ENCODE measurements at regions not wholly inside any gene's neighbourhood (a gene's known extent, or its start where the extent isn't known, plus 50 kb on each side); places are given as distances from the start of the nearest gene placed in this dataset.

- DNase-seq: no peak
- Histone ChIP-seq H3K27me3 (ENCODE audit: insufficient read depth, low read depth, severe bottlenecking) (no peaks in the 10 kb centered on the region), H3K27ac (no peak overlapping the region), H3K4me3 (ENCODE audit: low read depth, low read length) (no peak overlapping the region), H3K9me3 (ENCODE audit: severe bottlenecking) (no peaks in the 10 kb centered on the region), H3K36me3 (no peaks in the 10 kb centered on the region)
- TF ChIP-seq, protein P1, sequence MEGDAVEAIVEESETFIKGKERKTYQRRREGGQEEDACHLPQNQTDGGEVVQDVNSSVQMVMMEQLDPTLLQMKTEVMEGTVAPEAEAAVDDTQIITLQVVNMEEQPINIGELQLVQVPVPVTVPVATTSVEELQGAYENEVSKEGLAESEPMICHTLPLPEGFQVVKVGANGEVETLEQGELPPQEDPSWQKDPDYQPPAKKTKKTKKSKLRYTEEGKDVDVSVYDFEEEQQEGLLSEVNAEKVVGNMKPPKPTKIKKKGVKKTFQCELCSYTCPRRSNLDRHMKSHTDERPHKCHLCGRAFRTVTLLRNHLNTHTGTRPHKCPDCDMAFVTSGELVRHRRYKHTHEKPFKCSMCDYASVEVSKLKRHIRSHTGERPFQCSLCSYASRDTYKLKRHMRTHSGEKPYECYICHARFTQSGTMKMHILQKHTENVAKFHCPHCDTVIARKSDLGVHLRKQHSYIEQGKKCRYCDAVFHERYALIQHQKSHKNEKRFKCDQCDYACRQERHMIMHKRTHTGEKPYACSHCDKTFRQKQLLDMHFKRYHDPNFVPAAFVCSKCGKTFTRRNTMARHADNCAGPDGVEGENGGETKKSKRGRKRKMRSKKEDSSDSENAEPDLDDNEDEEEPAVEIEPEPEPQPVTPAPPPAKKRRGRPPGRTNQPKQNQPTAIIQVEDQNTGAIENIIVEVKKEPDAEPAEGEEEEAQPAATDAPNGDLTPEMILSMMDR (IDR thresholded peaks at IDR 0.05; ENCODE audit: low read depth, low read length): no peak
Observed at GRCh38 chr14:100484531-100485267, 102.5 kb downstream of the BEGAIN start.

GRCh38 chr14:100486025-100486828, 101.0 kb downstream of the BEGAIN start:
- peak; percentile 33 for DNase-seq
- Histone ChIP-seq H3K27ac (no peak overlapping the region), H3K4me3 (ENCODE audit: low read depth, low read length) (no peak overlapping the region), H3K9me3 (ENCODE audit: severe bottlenecking) (no peaks in the 10 kb centered on the region), H3K27me3 (ENCODE audit: insufficient read depth, low read depth, severe bottlenecking) (no peaks in the 10 kb centered on the region), H3K36me3 (no peaks in the 10 kb centered on the region)
- TF ChIP-seq, protein P1 (IDR thresholded peaks at IDR 0.05; ENCODE audit: low read depth, low read length): no peak

All from WERI-Rb-1 (cell line).